HepG2 (cell line): ENCODE measurements at regions not wholly inside any gene's neighbourhood (a gene's known extent, or its start where the extent isn't known, plus 50 kb on each side); places are given as distances from the start of the nearest gene placed in this dataset.
A peak's percentile ranks its signal among the peaks of the same experiment; 100 is the strongest.

ENCODE experiments used
- BORCS8-MEF2B ChIP-seq: sonication (generic); formaldehyde crosslinking; IDR thresholded peaks from 2 replicates; pipeline ENCODE4 v1.8.0; 2022; ENCODE audit warnings: mild to moderate bottlenecking, missing genetic modification reagents
- DNMT3B ChIP-seq: conservative IDR thresholded peaks from 2 replicates; pipeline ENCODE4 v1.6.1; 2016; ENCODE audit warnings: missing biosample characterization, control low read depth
- E2F1 ChIP-seq: sonication (generic); formaldehyde crosslinking; IDR thresholded peaks from 2 replicates; pipeline ENCODE4 v1.5.0; 2020; ENCODE audit warnings: missing genetic modification reagents
- HMG20B ChIP-seq: conservative IDR thresholded peaks from 2 replicates; pipeline ENCODE4 v1.6.1; 2016; ENCODE audit warnings: missing genetic modification reagents, missing compliant biosample characterization
- HNF4A ChIP-seq: sonication (generic); formaldehyde crosslinking; IDR thresholded peaks from 2 replicates; pipeline ENCODE4 v1.4.0; 2020; ENCODE audit warnings: missing genetic modification reagents
- NPAS2 ChIP-seq: sonication (generic); formaldehyde crosslinking; IDR thresholded peaks from 2 replicates; pipeline ENCODE4 v1.8.0; 2022; ENCODE audit warnings: mild to moderate bottlenecking, missing genetic modification reagents, borderline replicate concordance
- RFXAP ChIP-seq: sonication (generic); formaldehyde crosslinking; IDR thresholded peaks from 2 replicates; pipeline ENCODE4 v1.4.0; 2020; ENCODE audit warnings: missing genetic modification reagents, borderline replicate concordance
- SRSF1 ChIP-seq: fragments of 200-400 bp; formaldehyde crosslinking; optimal IDR thresholded peaks from 2 replicates; pipeline ENCODE3; 2017; ENCODE audit warnings: mild to moderate bottlenecking, low read depth, low read length, moderate library complexity
- SSRP1 ChIP-seq: IDR thresholded peaks from 2 replicates; pipeline ENCODE4 v1.6.1; 2016; ENCODE audit warnings: control low read depth
- TARDBP ChIP-seq: sonication (generic); formaldehyde crosslinking; IDR thresholded peaks from 2 replicates; pipeline ENCODE4 v1.8.0; 2022; ENCODE audit warnings: mild to moderate bottlenecking, missing genetic modification reagents
- THAP9 ChIP-seq: sonication (generic); formaldehyde crosslinking; IDR thresholded peaks from 2 replicates; pipeline ENCODE4; 2020; ENCODE audit warnings: missing genetic modification reagents, mild to moderate bottlenecking, borderline replicate concordance
- XBP1 ChIP-seq: sonication (generic); formaldehyde crosslinking; IDR thresholded peaks from 2 replicates; pipeline ENCODE4 v1.5.0; 2020; ENCODE audit warnings: missing genetic modification reagents
- ZC3H4 ChIP-seq: sonication (generic); formaldehyde crosslinking; IDR thresholded peaks from 2 replicates; pipeline ENCODE4 v1.4.0; 2020; ENCODE audit warnings: missing genetic modification reagents, borderline replicate concordance
- ZNF263 ChIP-seq: sonication (generic); formaldehyde crosslinking; IDR thresholded peaks from 2 replicates; pipeline ENCODE4 v1.4.0; 2020; ENCODE audit warnings: missing genetic modification reagents
- ZNF264 ChIP-seq: sonication (generic); formaldehyde crosslinking; IDR thresholded peaks from 2 replicates; pipeline ENCODE4 v1.4.0; 2020; ENCODE audit warnings: missing genetic modification reagents
- ZNF431 ChIP-seq: sonication (generic); formaldehyde crosslinking; IDR thresholded peaks from 2 replicates; pipeline ENCODE4 v1.9.0; 2022; ENCODE audit warnings: missing genetic modification reagents, low read depth, mild to moderate bottlenecking, borderline replicate concordance
- ZNF614 ChIP-seq: IDR thresholded peaks from 2 replicates; pipeline ENCODE4 v1.6.1; 2018; ENCODE audit warnings: missing biosample characterization, missing genetic modification reagents, inconsistent platforms, borderline replicate concordance
- ZNF740 ChIP-seq: sonication (generic); formaldehyde crosslinking; IDR thresholded peaks from 2 replicates; pipeline ENCODE4 v1.4.0; 2020; ENCODE audit warnings: missing genetic modification reagents
- TF ChIP-seq, protein P1 (sequence below): sonication (generic); formaldehyde crosslinking; IDR thresholded peaks from 2 replicates; pipeline ENCODE4 v1.5.1; 2020; ENCODE audit warnings: mild to moderate bottlenecking, missing genetic modification reagents, borderline replicate concordance
- TF ChIP-seq, protein P2 (sequence below): sonication (generic); formaldehyde crosslinking; IDR thresholded peaks from 2 replicates; pipeline ENCODE4 v1.8.1; 2022; ENCODE audit warnings: mild to moderate bottlenecking, missing genetic modification reagents

- TF ChIP-seq, protein P1, sequence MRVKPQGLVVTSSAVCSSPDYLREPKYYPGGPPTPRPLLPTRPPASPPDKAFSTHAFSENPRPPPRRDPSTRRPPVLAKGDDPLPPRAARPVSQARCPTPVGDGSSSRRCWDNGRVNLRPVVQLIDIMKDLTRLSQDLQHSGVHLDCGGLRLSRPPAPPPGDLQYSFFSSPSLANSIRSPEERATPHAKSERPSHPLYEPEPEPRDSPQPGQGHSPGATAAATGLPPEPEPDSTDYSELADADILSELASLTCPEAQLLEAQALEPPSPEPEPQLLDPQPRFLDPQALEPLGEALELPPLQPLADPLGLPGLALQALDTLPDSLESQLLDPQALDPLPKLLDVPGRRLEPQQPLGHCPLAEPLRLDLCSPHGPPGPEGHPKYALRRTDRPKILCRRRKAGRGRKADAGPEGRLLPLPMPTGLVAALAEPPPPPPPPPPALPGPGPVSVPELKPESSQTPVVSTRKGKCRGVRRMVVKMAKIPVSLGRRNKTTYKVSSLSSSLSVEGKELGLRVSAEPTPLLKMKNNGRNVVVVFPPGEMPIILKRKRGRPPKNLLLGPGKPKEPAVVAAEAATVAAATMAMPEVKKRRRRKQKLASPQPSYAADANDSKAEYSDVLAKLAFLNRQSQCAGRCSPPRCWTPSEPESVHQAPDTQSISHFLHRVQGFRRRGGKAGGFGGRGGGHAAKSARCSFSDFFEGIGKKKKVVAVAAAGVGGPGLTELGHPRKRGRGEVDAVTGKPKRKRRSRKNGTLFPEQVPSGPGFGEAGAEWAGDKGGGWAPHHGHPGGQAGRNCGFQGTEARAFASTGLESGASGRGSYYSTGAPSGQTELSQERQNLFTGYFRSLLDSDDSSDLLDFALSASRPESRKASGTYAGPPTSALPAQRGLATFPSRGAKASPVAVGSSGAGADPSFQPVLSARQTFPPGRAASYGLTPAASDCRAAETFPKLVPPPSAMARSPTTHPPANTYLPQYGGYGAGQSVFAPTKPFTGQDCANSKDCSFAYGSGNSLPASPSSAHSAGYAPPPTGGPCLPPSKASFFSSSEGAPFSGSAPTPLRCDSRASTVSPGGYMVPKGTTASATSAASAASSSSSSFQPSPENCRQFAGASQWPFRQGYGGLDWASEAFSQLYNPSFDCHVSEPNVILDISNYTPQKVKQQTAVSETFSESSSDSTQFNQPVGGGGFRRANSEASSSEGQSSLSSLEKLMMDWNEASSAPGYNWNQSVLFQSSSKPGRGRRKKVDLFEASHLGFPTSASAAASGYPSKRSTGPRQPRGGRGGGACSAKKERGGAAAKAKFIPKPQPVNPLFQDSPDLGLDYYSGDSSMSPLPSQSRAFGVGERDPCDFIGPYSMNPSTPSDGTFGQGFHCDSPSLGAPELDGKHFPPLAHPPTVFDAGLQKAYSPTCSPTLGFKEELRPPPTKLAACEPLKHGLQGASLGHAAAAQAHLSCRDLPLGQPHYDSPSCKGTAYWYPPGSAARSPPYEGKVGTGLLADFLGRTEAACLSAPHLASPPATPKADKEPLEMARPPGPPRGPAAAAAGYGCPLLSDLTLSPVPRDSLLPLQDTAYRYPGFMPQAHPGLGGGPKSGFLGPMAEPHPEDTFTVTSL (CRISPR knock-in tag) = peak; percentile 57; the same call in 1 of the 2 replicates
- peak; percentile 64; the same call in 1 of the 2 replicates for TF ChIP-seq ZNF431 (CRISPR knock-in tag)
- TF ChIP-seq, protein P2, sequence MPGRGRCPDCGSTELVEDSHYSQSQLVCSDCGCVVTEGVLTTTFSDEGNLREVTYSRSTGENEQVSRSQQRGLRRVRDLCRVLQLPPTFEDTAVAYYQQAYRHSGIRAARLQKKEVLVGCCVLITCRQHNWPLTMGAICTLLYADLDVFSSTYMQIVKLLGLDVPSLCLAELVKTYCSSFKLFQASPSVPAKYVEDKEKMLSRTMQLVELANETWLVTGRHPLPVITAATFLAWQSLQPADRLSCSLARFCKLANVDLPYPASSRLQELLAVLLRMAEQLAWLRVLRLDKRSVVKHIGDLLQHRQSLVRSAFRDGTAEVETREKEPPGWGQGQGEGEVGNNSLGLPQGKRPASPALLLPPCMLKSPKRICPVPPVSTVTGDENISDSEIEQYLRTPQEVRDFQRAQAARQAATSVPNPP (CRISPR knock-in tag) = 0 out of 2 replicates have a peak, but pooled peaks have one; percentile 26
- TF ChIP-seq DNMT3B (CRISPR knock-in tag) = no peak
- TF ChIP-seq HNF4A (CRISPR knock-in tag) = peak; percentile 37
- peak; percentile 42; the same call in 1 of the 2 replicates for TF ChIP-seq ZNF614 (CRISPR knock-in tag)
- TF ChIP-seq E2F1 (CRISPR knock-in tag) = peak; percentile 67; the same call in 1 of the 2 replicates
- 0 out of 2 replicates have a peak, but pooled peaks have one; percentile 61 for TF ChIP-seq ZNF740 (CRISPR knock-in tag)
- no peak for TF ChIP-seq SSRP1 (CRISPR knock-in tag)
- TF ChIP-seq NPAS2 (CRISPR knock-in tag) = no peak
- no peak for TF ChIP-seq THAP9
- peak; percentile 17; the same call in 1 of the 2 replicates for TF ChIP-seq ZNF263
- no peak for TF ChIP-seq BORCS8-MEF2B (CRISPR knock-in tag)
- TF ChIP-seq HMG20B (CRISPR knock-in tag) = no peak
- no peak for TF ChIP-seq SRSF1
- TF ChIP-seq ZNF264 (CRISPR knock-in tag) = no peak; the same call in none of the 2 replicates
- no peak for TF ChIP-seq ZC3H4 (CRISPR knock-in tag)
- peak; percentile 57; the same call in 1 of the 2 replicates for TF ChIP-seq RFXAP (CRISPR knock-in tag)
- peak; percentile 67; the same call in 1 of the 2 replicates for TF ChIP-seq XBP1 (CRISPR knock-in tag)
- 0 out of 2 replicates have a peak, but pooled peaks have one; percentile 18 for TF ChIP-seq TARDBP (CRISPR knock-in tag)
Observed at GRCh38 chr21:14863745-14864210, 201.0 kb downstream of the NRIP1 start (continued).
